ENCODE measurements at regions not wholly inside any gene's neighbourhood (a gene's known extent, or its start where the extent isn't known, plus 50 kb on each side); places are given as distances from the start of the nearest gene placed in this dataset.
"Not testable (repeated sequence)": the region's sequence is repeated elsewhere in the genome, so short reads cannot be mapped to it uniquely, and the experiment has no call there.

- intact Hi-C loops (cut with DNase I): no loop called here
- ATAC-seq (peak in 1 of 2 donors; percentile 87), DNase-seq (peak; percentile 50)
These were observed 114.0 kb downstream of the CYP26B1 start for GRCh38 chr2:72033636-72034035.

GRCh38 chr2:72032481-72033041 lies 115.1 kb downstream of the CYP26B1 start:
- intact Hi-C loops (cut with DNase I): no loop called here
- DNase-seq: no peak
- ATAC-seq: no peak

GRCh38 chr2:72031346-72032110 lies 116.1 kb downstream of the CYP26B1 start:
- intact Hi-C loops (cut with DNase I): no loop called here
- ATAC-seq (no peak), DNase-seq (no peak)

GRCh38 chr2:72028996-72029395 lies 118.7 kb downstream of the CYP26B1 start:
- DNase-seq (no peak), ATAC-seq (no peak)
- intact Hi-C loops (cut with DNase I): no loop called here

GRCh38 chr2:72028351-72028995 lies 119.2 kb downstream of the CYP26B1 start:
- intact Hi-C loops (cut with DNase I): no loop called here
- ATAC-seq: no peak
- DNase-seq: no peak

- ATAC-seq (no peak), DNase-seq (no peak)
- intact Hi-C loops (cut with DNase I): no loop called here
These were observed 120.1 kb downstream of the CYP26B1 start for GRCh38 chr2:72027426-72028161.

GRCh38 chr2:72026819-72027425 lies 120.7 kb downstream of the CYP26B1 start:
- DNase-seq (no peak), ATAC-seq (no peak)
- intact Hi-C loops (cut with DNase I): no loop called here

GRCh38 chr2:72024451-72025175 lies 123.0 kb downstream of the CYP26B1 start:
- intact Hi-C loops (cut with DNase I): no loop called here
- ATAC-seq (no peak), DNase-seq (no peak)

- intact Hi-C loops (cut with DNase I): no loop called here
- ATAC-seq (no peak), DNase-seq (no peak)
These were observed 123.8 kb downstream of the CYP26B1 start for GRCh38 chr2:72023678-72024390.

GRCh38 chr2:72021371-72021770 lies 126.3 kb downstream of the CYP26B1 start:
- ATAC-seq; DNase-seq; intact Hi-C loops (cut with DNase I): not testable (repeated sequence)

GRCh38 chr2:72015266-72015665 lies 132.4 kb downstream of the CYP26B1 start:
- ATAC-seq: no peak
- intact Hi-C loops (cut with DNase I): no loop called here

GRCh38 chr2:72014831-72015230 lies 132.8 kb downstream of the CYP26B1 start:
- intact Hi-C loops (cut with DNase I): no loop called here
- DNase-seq (no peak), ATAC-seq (no peak)

More at GRCh38 chr2:72015266-72015665, 132.4 kb downstream of the CYP26B1 start:
- DNase-seq: no peak

- DNase-seq (no peak), ATAC-seq (no peak)
- intact Hi-C loops (cut with DNase I): no loop called here
These were observed 133.9 kb downstream of the CYP26B1 start for GRCh38 chr2:72013726-72014125.

GRCh38 chr2:72012886-72013574 lies 134.6 kb downstream of the CYP26B1 start:
- no peak for DNase-seq
- intact Hi-C loops (cut with DNase I): no loop called here
- no peak for ATAC-seq

- intact Hi-C loops (cut with DNase I): no loop called here
- DNase-seq (no peak), ATAC-seq (no peak)
These were observed 135.9 kb downstream of the CYP26B1 start for GRCh38 chr2:72011791-72012190.

- no peak for ATAC-seq
- DNase-seq: no peak
- intact Hi-C loops (cut with DNase I): no loop called here
These were observed 136.3 kb downstream of the CYP26B1 start for GRCh38 chr2:72011370-72011689.

GRCh38 chr2:72010647-72011369 lies 136.9 kb downstream of the CYP26B1 start:
- no peak for DNase-seq
- intact Hi-C loops (cut with DNase I): no loop called here
- no peak for ATAC-seq

Data from left cardiac atrium (tissue), 4 donors.